ENCODE measurements at regions not wholly inside any gene's neighbourhood (a gene's known extent, or its start where the extent isn't known, plus 50 kb on each side); places are given as distances from the start of the nearest gene placed in this dataset.
"Not testable (repeated sequence)": the region's sequence is repeated elsewhere in the genome, so short reads cannot be mapped to it uniquely, and the experiment has no call there.

DNA sequence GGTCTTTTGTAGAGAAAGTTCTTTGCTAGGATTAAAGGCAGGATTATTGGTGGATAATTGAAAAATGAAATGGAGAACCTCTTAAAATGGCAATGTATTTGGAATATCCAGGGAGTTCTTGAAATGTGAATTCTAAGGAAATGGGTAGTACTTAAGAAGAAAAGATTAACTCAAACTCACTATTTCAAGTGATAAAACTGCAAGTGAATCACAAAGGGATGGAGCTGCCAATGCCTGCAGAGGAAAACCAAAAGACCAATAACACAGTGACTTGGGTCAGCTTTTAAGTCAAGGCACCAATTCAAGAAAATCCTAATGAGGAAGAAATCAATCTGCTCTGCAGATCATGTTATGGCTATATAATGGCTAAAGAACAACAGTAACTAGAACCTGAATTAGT, 67.6 kb upstream of the ETAA1 start:
- in situ Hi-C loops (cut with HindIII; ENCODE audit: low pct_ligation_motif_present, low sequenced_read_pairs) = no loop called here
- TF ChIP-seq CTCF (IDR thresholded peaks at IDR 0.05; ENCODE audit: low read depth, low read length, missing control alignments) = no peak
- DNase-seq = no peak
- no peaks in the 10 kb centered on the region for H3K36me3 ChIP-seq (replicated peaks)
- no peak overlapping the region for H3K4me3 ChIP-seq (ENCODE audit: low read depth, low read length)
- no peaks in the 10 kb centered on the region for H3K27me3 ChIP-seq (replicated peaks)
- no peak overlapping the region for H3K27ac ChIP-seq

DNA sequence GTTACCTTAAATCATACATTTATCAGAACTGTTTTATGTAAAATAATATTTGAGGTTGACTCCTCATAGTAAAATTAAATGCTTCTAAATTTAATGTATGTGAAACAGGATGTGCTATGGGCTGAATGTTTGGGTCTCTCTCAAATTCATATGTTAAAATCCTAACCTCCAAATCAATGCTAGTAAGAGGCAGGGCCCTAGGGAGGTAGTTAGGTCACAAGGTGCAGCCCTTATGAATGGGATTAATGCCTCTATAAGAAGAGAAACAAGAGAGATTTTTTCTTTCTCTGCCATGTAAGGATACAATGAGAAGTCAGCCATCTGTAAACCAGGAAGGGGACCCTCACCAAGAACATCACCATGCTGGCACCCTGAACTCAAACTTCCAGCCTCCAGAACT, 67.2 kb upstream of the ETAA1 start:
- Histone ChIP-seq H3K36me3 (replicated peaks) (no peaks in the 10 kb centered on the region), H3K27me3 (replicated peaks) (no peaks in the 10 kb centered on the region), H3K27ac (no peak overlapping the region), H3K4me3 (ENCODE audit: low read depth, low read length) (no peak overlapping the region)
- DNase-seq = no peak
- no peak for TF ChIP-seq CTCF (IDR thresholded peaks at IDR 0.05; ENCODE audit: low read depth, low read length, missing control alignments)
- in situ Hi-C loops (cut with HindIII; ENCODE audit: low pct_ligation_motif_present, low sequenced_read_pairs) = no loop called here

DNA sequence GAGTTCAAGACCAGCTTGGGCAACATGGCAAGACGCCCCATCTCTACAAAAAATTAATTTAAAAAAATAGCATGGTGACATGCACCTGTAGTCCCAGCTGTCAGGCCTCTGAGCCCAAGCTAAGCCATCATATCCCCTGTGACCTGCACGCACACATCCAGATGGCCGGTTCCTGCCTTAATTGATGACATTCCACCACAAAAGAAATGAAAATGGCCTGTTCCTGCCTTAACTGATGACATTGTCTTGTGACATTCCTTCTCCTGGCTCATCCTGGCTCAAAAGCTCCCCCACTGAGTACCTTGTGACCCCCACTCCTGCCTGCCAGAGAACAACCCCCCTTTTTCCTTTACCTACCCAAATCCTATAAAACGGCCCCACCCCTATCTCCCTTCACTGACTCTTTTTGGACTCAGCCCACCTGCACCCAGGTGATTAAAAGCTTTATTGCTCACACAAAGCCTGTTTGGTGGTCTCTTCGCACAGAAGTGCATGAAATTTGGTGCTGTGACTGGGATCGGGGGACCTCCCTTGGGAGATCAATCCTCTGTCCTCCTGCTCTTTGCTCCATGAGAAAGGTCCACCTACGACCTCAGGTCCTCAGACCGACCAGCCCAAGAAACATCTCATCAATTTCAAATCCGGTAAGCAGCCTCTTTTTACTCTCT, 65.6 kb upstream of the ETAA1 start:
- H3K27ac ChIP-seq; H3K27me3 ChIP-seq (replicated peaks); H3K36me3 ChIP-seq (replicated peaks); in situ Hi-C loops (cut with HindIII; ENCODE audit: low pct_ligation_motif_present, low sequenced_read_pairs); DNase-seq; H3K4me3 ChIP-seq (ENCODE audit: low read depth, low read length): not testable (repeated sequence)

DNA sequence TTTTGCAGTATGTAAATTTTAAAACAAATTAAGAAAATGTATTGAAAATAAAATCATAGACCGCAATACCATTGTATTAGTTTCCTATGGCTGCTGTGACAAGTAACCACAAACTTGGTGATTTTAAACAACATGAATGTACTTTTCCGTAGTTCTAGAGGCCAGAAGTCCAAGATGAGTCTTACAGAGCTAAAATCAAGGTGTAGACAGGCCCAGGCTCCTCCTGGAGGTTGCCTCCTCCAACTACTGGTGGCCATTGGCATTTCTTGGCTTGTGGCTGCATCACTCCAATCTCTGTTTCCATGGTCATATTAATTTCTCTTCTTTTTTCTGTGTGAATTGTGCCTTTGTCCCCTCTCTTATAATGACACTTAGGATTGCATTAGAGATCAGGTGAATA, 59.2 kb upstream of the ETAA1 start:
- Histone ChIP-seq H3K27ac (no peak overlapping the region), H3K36me3 (replicated peaks) (no peaks in the 10 kb centered on the region), H3K27me3 (replicated peaks) (no peaks in the 10 kb centered on the region), H3K4me3 (ENCODE audit: low read depth, low read length) (no peak overlapping the region)
- in situ Hi-C loops (cut with HindIII; ENCODE audit: low pct_ligation_motif_present, low sequenced_read_pairs) = no loop called here
- TF ChIP-seq CTCF (IDR thresholded peaks at IDR 0.05; ENCODE audit: low read depth, low read length, missing control alignments) = no peak
- DNase-seq = no peak

GRCh38 chr2:67338601-67339233, 58.4 kb upstream of the ETAA1 start:
- no peak for TF ChIP-seq CTCF (IDR thresholded peaks at IDR 0.05; ENCODE audit: low read depth, low read length, missing control alignments)
- Histone ChIP-seq H3K27me3 (replicated peaks) (no peaks in the 10 kb centered on the region), H3K4me3 (ENCODE audit: low read depth, low read length) (no peak overlapping the region), H3K36me3 (replicated peaks) (no peaks in the 10 kb centered on the region), H3K27ac (no peak overlapping the region)
- DNase-seq = no peak
- in situ Hi-C loops (cut with HindIII; ENCODE audit: low pct_ligation_motif_present, low sequenced_read_pairs) = no loop called here

DNA sequence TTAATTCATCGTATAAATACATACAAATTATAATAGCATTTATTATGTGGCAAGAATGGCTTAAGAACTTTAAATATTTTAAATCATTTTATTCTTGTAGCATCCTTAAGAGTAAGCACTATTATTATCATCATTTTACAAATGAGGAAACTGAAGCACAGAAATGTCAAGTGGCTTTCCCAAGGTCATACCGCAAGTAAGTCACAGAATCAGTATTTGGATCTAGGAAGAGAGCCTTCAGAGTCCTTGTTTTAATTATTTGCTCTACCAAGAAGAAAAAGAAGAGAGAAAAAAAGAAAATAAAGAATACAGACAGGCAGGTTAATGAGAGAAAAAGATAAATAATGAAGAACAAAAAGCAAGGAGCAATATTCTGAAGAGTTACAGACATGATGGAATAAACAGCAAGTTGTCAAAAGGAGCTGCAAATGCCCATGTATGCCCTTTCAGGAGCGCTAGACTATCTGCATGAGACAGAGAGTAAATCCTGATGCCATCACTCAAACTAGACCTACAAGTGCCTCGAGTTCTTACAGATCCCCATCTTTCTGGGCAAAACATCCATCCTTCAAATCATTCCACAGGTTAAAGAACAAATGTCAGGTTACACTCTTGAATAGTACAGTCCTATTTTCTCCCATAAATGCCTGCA, 57.8 kb upstream of the ETAA1 start:
- H3K4me3 ChIP-seq (ENCODE audit: low read depth, low read length) = no peak overlapping the region

More for the DNA sequence above, 57.8 kb upstream of the ETAA1 start:
- no peaks in the 10 kb centered on the region for H3K27me3 ChIP-seq (replicated peaks)
- H3K27ac ChIP-seq = no peak overlapping the region
- in situ Hi-C loops (cut with HindIII; ENCODE audit: low pct_ligation_motif_present, low sequenced_read_pairs) = no loop called here
- TF ChIP-seq CTCF (IDR thresholded peaks at IDR 0.05; ENCODE audit: low read depth, low read length, missing control alignments) = no peak
- no peak for DNase-seq
- H3K36me3 ChIP-seq (replicated peaks) = no peaks in the 10 kb centered on the region
